KMS-11 (cell line): ENCODE measurements at regions not wholly inside any gene's neighbourhood (a gene's known extent, or its start where the extent isn't known, plus 50 kb on each side); places are given as distances from the start of the nearest gene placed in this dataset.

ENCODE experiments used
- H2AFZ ChIP-seq: fragments of 200-600 bp; sonication (generic); 2 replicates; pipeline ENCODE4 v1.6.1; 2016; ENCODE audit warnings: antibody characterized with exemption, mixed run types, low read depth
- H3K27ac ChIP-seq: fragments of 200-600 bp; sonication (generic); 2 replicates; pipeline ENCODE4 v1.6.1; 2016; ENCODE audit warnings: mild to moderate bottlenecking, mixed run types
- H3K27me3 ChIP-seq: fragments of 200-600 bp; sonication (generic); 2 replicates; pipeline ENCODE4 v1.6.1; 2017; ENCODE audit warnings: mild to moderate bottlenecking, low read depth, mixed run types, moderate library complexity; ENCODE audit not compliant: insufficient read depth
- H3K36me3 ChIP-seq: fragments of 200-600 bp; sonication (generic); 2 replicates; pipeline ENCODE4 v1.6.1; 2017; ENCODE audit warnings: mild to moderate bottlenecking, mixed run types; ENCODE audit not compliant: insufficient read depth
- H3K4me1 ChIP-seq: fragments of 200-600 bp; sonication (generic); 2 replicates; pipeline ENCODE4 v1.6.1; 2016; ENCODE audit warnings: mild to moderate bottlenecking, low read depth, mixed run types; ENCODE audit not compliant: poor library complexity, severe bottlenecking
- H3K4me2 ChIP-seq: fragments of 200-600 bp; sonication (generic); 2 replicates; pipeline ENCODE4 v1.7.0; 2016; ENCODE audit warnings: mild to moderate bottlenecking, mixed run types
- H3K4me3 ChIP-seq: fragments of 200-600 bp; sonication (generic); IDR thresholded peaks from 2 replicates; pipeline ENCODE4 v1.6.1; 2017; ENCODE audit warnings: low read depth, low read length, mixed read lengths; ENCODE audit not compliant: insufficient read depth
- H3K79me2 ChIP-seq: fragments of 200-600 bp; sonication (generic); 2 replicates; pipeline ENCODE4 v1.6.1; 2016; ENCODE audit warnings: low read depth, mixed run types; ENCODE audit not compliant: insufficient read depth
- H3K9ac ChIP-seq: fragments of 200-600 bp; sonication (generic); 2 replicates; pipeline ENCODE4 v1.6.1; 2016; ENCODE audit warnings: mild to moderate bottlenecking, mixed run types
- H4K20me1 ChIP-seq: fragments of 200-600 bp; sonication (generic); 2 replicates; pipeline ENCODE4 v1.6.1; 2016; ENCODE audit warnings: mild to moderate bottlenecking, mixed run types; ENCODE audit not compliant: insufficient read depth
- TF ChIP-seq, protein P1 (sequence below): fragments of 200-600 bp; sonication (generic); conservative IDR thresholded peaks from 2 replicates; pipeline ENCODE4 v1.6.1; 2017; ENCODE audit warnings: low read depth, mild to moderate bottlenecking, antibody characterized with exemption, low read length, moderate library complexity, mixed read lengths

DNA sequence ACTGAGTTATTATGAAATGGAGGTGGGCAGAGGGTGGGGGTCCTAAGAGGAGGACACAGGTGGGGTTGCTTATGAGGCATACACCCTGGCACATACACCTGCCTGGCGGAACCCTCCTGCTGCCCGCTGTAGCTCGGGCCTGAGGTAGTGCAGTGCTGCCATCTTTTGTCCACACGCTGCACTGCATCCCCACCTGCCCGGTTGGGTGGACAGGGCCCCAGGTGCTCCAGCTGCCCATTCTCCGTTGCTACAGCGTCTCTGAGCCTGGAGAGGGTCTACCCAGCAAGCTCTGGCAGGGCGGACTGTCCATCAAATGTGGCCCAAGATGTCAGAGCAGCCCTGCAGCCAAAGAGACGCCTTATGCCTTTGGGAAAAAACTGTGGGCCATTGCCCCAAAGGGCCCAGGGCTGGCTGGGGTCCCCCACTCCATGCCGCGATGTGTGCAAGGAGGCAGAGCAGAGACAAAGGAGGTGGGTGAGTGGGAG, 131.2 kb downstream of the BUD13 start:
- no peaks in the 10 kb centered on the region for H3K36me3 ChIP-seq
- TF ChIP-seq, protein P1, sequence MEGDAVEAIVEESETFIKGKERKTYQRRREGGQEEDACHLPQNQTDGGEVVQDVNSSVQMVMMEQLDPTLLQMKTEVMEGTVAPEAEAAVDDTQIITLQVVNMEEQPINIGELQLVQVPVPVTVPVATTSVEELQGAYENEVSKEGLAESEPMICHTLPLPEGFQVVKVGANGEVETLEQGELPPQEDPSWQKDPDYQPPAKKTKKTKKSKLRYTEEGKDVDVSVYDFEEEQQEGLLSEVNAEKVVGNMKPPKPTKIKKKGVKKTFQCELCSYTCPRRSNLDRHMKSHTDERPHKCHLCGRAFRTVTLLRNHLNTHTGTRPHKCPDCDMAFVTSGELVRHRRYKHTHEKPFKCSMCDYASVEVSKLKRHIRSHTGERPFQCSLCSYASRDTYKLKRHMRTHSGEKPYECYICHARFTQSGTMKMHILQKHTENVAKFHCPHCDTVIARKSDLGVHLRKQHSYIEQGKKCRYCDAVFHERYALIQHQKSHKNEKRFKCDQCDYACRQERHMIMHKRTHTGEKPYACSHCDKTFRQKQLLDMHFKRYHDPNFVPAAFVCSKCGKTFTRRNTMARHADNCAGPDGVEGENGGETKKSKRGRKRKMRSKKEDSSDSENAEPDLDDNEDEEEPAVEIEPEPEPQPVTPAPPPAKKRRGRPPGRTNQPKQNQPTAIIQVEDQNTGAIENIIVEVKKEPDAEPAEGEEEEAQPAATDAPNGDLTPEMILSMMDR, result peak; percentile 51; the same call in 1 of the 2 replicates
- H3K4me3 ChIP-seq, result no peak overlapping the region
- no peaks in the 10 kb centered on the region for H3K79me2 ChIP-seq
- H3K27me3 ChIP-seq, result no peaks in the 10 kb centered on the region
- H4K20me1 ChIP-seq, result no peaks in the 10 kb centered on the region
- no peak overlapping the region for H3K9ac ChIP-seq
- H2AFZ ChIP-seq, result no peak overlapping the region
- H3K27ac ChIP-seq, result no peak overlapping the region
- no peak overlapping the region for H3K4me2 ChIP-seq
- H3K4me1 ChIP-seq, result no peaks in the 10 kb centered on the region

DNA sequence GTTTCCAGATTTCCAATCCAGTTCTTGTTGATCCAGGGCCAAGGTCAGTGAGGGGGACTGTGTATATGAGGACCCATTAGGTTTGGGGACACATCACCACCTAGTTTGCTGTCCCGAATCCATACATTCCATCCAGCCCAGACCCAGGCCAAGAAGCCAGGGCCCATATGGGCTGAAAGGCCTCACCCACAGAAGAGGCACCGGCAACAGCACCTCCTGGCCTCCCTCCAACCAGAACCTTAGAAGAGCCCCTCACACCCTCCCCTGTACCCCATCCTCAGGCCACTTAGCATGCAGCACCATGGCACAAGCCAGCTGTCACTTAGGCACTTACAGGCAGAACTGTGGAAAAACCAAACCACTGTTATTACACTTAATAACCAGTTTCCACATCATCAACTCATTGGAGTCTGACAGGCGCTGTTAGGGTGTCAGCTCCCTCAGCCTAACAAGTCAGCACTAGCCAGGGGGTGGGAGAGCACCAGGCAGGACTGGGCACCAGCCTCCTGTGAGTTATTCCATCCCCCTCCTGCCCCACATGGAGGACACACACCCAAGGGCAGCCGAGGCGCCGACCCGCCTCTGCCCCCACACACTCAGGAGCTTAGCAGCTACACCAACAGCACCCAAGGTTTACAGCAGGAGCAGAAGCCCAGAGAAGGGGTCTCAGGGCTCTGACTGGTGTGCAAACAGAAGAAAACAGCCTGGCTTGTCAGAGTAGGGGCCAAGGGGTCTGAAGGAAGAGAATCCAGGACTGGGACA, 132.0 kb downstream of the BUD13 start:
- H3K79me2 ChIP-seq, result no peaks in the 10 kb centered on the region
- no peak overlapping the region for H3K27ac ChIP-seq
- H3K4me1 ChIP-seq, result no peaks in the 10 kb centered on the region
- H4K20me1 ChIP-seq, result no peaks in the 10 kb centered on the region
- H3K4me3 ChIP-seq, result no peak overlapping the region
- no peaks in the 10 kb centered on the region for H3K36me3 ChIP-seq
- no peak overlapping the region for H2AFZ ChIP-seq
- H3K27me3 ChIP-seq, result no peaks in the 10 kb centered on the region
- TF ChIP-seq, protein P1, result no peak
- H3K4me2 ChIP-seq, result no peak overlapping the region
- H3K9ac ChIP-seq, result no peak overlapping the region

DNA sequence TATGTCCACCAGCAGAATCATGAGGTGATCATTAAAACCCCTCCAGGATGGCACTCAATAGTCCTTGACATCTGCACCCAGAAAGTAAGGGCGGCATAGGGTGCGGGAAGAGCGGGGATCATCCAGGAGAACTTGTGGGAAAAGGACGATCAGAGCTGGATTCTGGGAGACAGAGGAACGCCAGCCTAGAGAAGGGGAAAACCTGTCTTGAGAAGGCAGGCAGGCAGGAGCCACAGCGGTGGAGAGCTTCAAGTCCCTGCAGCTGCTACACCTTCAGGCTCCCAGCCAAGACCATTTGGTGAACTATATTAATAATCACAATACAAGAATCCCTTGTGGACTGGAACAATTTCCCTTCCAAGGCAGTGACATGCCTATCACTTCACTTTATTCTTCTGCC, 134.3 kb downstream of the BUD13 start:
- Histone ChIP-seq H4K20me1 (no peaks in the 10 kb centered on the region), H3K4me1 (no peaks in the 10 kb centered on the region), H3K27me3 (no peaks in the 10 kb centered on the region), H3K4me2 (no peak overlapping the region), H3K79me2 (no peaks in the 10 kb centered on the region), H2AFZ (no peak overlapping the region), H3K36me3 (no peaks in the 10 kb centered on the region), H3K27ac (no peak overlapping the region), H3K4me3 (no peak overlapping the region), H3K9ac (no peak overlapping the region)
- TF ChIP-seq, protein P1, result no peak

DNA sequence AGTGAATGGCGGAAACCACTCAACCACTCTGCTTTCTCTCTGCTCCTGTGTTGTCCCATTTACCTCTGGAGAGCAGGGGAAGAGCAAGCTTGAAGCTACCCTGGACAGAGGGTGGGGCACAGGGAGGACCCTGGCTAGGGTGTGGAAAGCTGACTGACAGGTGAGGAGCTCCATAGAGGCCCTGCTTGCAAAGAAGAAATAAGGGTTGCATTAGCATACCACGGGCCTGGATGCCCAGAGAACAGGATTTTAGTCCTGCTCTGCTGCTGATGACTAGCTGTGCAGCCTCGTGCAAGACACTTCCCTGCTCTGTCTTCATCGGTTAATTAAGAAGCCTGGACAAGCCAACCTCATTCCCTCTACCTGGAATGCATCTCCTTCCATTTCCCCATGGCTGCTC, 135.0 kb downstream of the BUD13 start:
- no peaks in the 10 kb centered on the region for H3K27me3 ChIP-seq
- H3K4me2 ChIP-seq, result no peak overlapping the region
- TF ChIP-seq, protein P1, result no peak
- H3K36me3 ChIP-seq, result no peaks in the 10 kb centered on the region
- no peaks in the 10 kb centered on the region for H4K20me1 ChIP-seq
- H3K4me3 ChIP-seq, result no peak overlapping the region
- H3K27ac ChIP-seq, result no peak overlapping the region
- no peaks in the 10 kb centered on the region for H3K4me1 ChIP-seq
- no peaks in the 10 kb centered on the region for H3K79me2 ChIP-seq
- no peak overlapping the region for H2AFZ ChIP-seq
- no peak overlapping the region for H3K9ac ChIP-seq
